T-helper 9 cell (primary cell): ENCODE measurements at regions not wholly inside any gene's neighbourhood (a gene's known extent, or its start where the extent isn't known, plus 50 kb on each side); places are given as distances from the start of the nearest gene placed in this dataset.
"Not testable (repeated sequence)": the region's sequence is repeated elsewhere in the genome, so short reads cannot be mapped to it uniquely, and the experiment has no call there.

ENCODE experiments used
- DNase-seq: peaks from one replicate; pipeline ENCODE4 v3.0.0-alpha.2; 2020

GRCh38 chr17:15802917-15803316 lies 70.8 kb downstream of the TBC1D26 start:
- not testable (repeated sequence) for DNase-seq

- DNase-seq = not testable (repeated sequence)
Observed at GRCh38 chr17:15806825-15807224, 74.7 kb downstream of the TBC1D26 start.

GRCh38 chr17:15813388-15813787 lies 81.3 kb downstream of the TBC1D26 start:
- not testable (repeated sequence) for DNase-seq

- not testable (repeated sequence) for DNase-seq
Observed at GRCh38 chr17:15814003-15814402, 81.9 kb downstream of the TBC1D26 start.

GRCh38 chr17:15817861-15818260 lies 85.8 kb downstream of the TBC1D26 start:
- DNase-seq = not testable (repeated sequence)

GRCh38 chr17:15822280-15822679 lies 90.2 kb downstream of the TBC1D26 start:
- DNase-seq = not testable (repeated sequence)

- peak; percentile 51 for DNase-seq
Observed at GRCh38 chr17:15828727-15829314, 96.7 kb downstream of the TBC1D26 start.

GRCh38 chr17:15830221-15830620 lies 98.1 kb downstream of the TBC1D26 start:
- DNase-seq = not testable (repeated sequence)

GRCh38 chr17:15831182-15831581 lies 99.1 kb downstream of the TBC1D26 start:
- not testable (repeated sequence) for DNase-seq

- not testable (repeated sequence) for DNase-seq
Observed at GRCh38 chr17:15832921-15833480, 100.9 kb downstream of the TBC1D26 start.

- DNase-seq = not testable (repeated sequence)
Observed at GRCh38 chr17:15833890-15834289, 101.8 kb downstream of the TBC1D26 start.

GRCh38 chr17:15835481-15835880 lies 103.4 kb downstream of the TBC1D26 start:
- not testable (repeated sequence) for DNase-seq

GRCh38 chr17:15836249-15836982 lies 104.3 kb downstream of the TBC1D26 start:
- DNase-seq = not testable (repeated sequence)

GRCh38 chr17:15836991-15837390 lies 104.9 kb downstream of the TBC1D26 start:
- DNase-seq = not testable (repeated sequence)

- DNase-seq = not testable (repeated sequence)
Observed at GRCh38 chr17:15847447-15848229, 97.3 kb upstream of the ADORA2B start.

- DNase-seq = peak; percentile 1
Observed at GRCh38 chr17:15849054-15849453, 95.9 kb upstream of the ADORA2B start.

- not testable (repeated sequence) for DNase-seq
Observed at GRCh38 chr17:15850071-15850470, 94.9 kb upstream of the ADORA2B start.

GRCh38 chr17:15850687-15851086 lies 94.2 kb upstream of the ADORA2B start:
- not testable (repeated sequence) for DNase-seq

GRCh38 chr17:15852863-15853262 lies 92.1 kb upstream of the ADORA2B start:
- not testable (repeated sequence) for DNase-seq

GRCh38 chr17:15856191-15856590 lies 88.7 kb upstream of the ADORA2B start:
- DNase-seq = not testable (repeated sequence)

GRCh38 chr17:15856745-15857144 lies 88.2 kb upstream of the ADORA2B start:
- DNase-seq = not testable (repeated sequence)

GRCh38 chr17:15858082-15858481 lies 86.8 kb upstream of the ADORA2B start:
- DNase-seq = not testable (repeated sequence)

- DNase-seq = not testable (repeated sequence)
Observed at GRCh38 chr17:15860774-15861173, 84.2 kb upstream of the ADORA2B start.
